Glutamatergic neuron (in vitro differentiated cells): ENCODE measurements at regions not wholly inside any gene's neighbourhood (a gene's known extent, or its start where the extent isn't known, plus 50 kb on each side); places are given as distances from the start of the nearest gene placed in this dataset.

Experiments used
- DNase-seq: peaks from one replicate; pipeline ENCODE4 v3.0.0; 2022
- H3K27ac Mint-ChIP-seq: one replicate; pipeline ENCODE4 v1.8.0; 2020; ENCODE audit warnings: mild to moderate bottlenecking, mixed read lengths, inconsistent platforms; ENCODE audit not compliant: unreplicated experiment
- H3K27me3 Mint-ChIP-seq: one replicate; pipeline ENCODE4 v1.8.0; 2020; ENCODE audit warnings: mild to moderate bottlenecking, moderate library complexity, mixed read lengths, inconsistent platforms; ENCODE audit not compliant: unreplicated experiment
- H3K36me3 Mint-ChIP-seq: one replicate; pipeline ENCODE4 v1.8.0; 2020; ENCODE audit warnings: mild to moderate bottlenecking, mixed read lengths, inconsistent platforms; ENCODE audit not compliant: unreplicated experiment
- H3K4me1 Mint-ChIP-seq: one replicate; pipeline ENCODE4 v1.8.0; 2020; ENCODE audit warnings: mild to moderate bottlenecking, low read depth, mixed read lengths, inconsistent platforms; ENCODE audit not compliant: unreplicated experiment
- H3K4me3 Mint-ChIP-seq: one replicate; pipeline ENCODE4 v1.8.0; 2020; ENCODE audit warnings: mild to moderate bottlenecking, mixed read lengths, inconsistent platforms; ENCODE audit not compliant: unreplicated experiment
- H3K9me3 Mint-ChIP-seq: one replicate; pipeline ENCODE4 v1.8.0; 2020; ENCODE audit warnings: mild to moderate bottlenecking, moderate library complexity, mixed read lengths, inconsistent platforms; ENCODE audit not compliant: unreplicated experiment
- CTCF ChIP-seq: fragments of 200-600 bp; sonication (generic); IDR thresholded peaks from one replicate; pipeline ENCODE4 v1.5.0; 2021; ENCODE audit not compliant: partially characterized antibody, unreplicated experiment

GRCh38 chr3:168540726-168541125 lies 445.0 kb upstream of the GOLIM4 start:
- TF ChIP-seq CTCF: no peak
- Mint-ChIP-seq H3K27ac (no peak overlapping the region), H3K4me3 (no peak overlapping the region), H3K27me3 (no peaks in the 10 kb centered on the region), H3K4me1 (peaks cover 9% of the 10 kb centered on the region), H3K36me3 (no peaks in the 10 kb centered on the region), H3K9me3 (no peaks in the 10 kb centered on the region)
- no peak for DNase-seq

- no peak for DNase-seq
- Mint-ChIP-seq H3K27me3 (no peaks in the 10 kb centered on the region), H3K4me1 (peaks cover 11% of the 10 kb centered on the region), H3K9me3 (no peaks in the 10 kb centered on the region), H3K4me3 (no peak overlapping the region), H3K36me3 (no peaks in the 10 kb centered on the region), H3K27ac (no peak overlapping the region)
- TF ChIP-seq CTCF: no peak
These were observed 444.2 kb upstream of the GOLIM4 start for GRCh38 chr3:168539909-168540308.

GRCh38 chr3:168534761-168535160 lies 439.0 kb upstream of the GOLIM4 start:
- DNase-seq: no peak
- no peaks in the 10 kb centered on the region for H3K9me3 Mint-ChIP-seq
- no peaks in the 10 kb centered on the region for H3K36me3 Mint-ChIP-seq
- TF ChIP-seq CTCF: no peak
- no peak overlapping the region for H3K4me3 Mint-ChIP-seq
- peak overlapping the region; percentile 39 for H3K27ac Mint-ChIP-seq
- H3K27me3 Mint-ChIP-seq: no peaks in the 10 kb centered on the region
- peaks cover 13% of the 10 kb centered on the region for H3K4me1 Mint-ChIP-seq

- Mint-ChIP-seq H3K4me1 (peaks cover 14% of the 10 kb centered on the region), H3K27me3 (no peaks in the 10 kb centered on the region), H3K36me3 (no peaks in the 10 kb centered on the region), H3K27ac (no peak overlapping the region), H3K4me3 (no peak overlapping the region), H3K9me3 (no peaks in the 10 kb centered on the region)
- DNase-seq: no peak
- TF ChIP-seq CTCF: no peak
These were observed 437.9 kb upstream of the GOLIM4 start for GRCh38 chr3:168533600-168533999.

- no peaks in the 10 kb centered on the region for H3K9me3 Mint-ChIP-seq
- H3K36me3 Mint-ChIP-seq: no peaks in the 10 kb centered on the region
- no peaks in the 10 kb centered on the region for H3K27me3 Mint-ChIP-seq
- no peak for TF ChIP-seq CTCF
- peaks cover 14% of the 10 kb centered on the region for H3K4me1 Mint-ChIP-seq
- H3K27ac Mint-ChIP-seq: no peak overlapping the region
- H3K4me3 Mint-ChIP-seq: no peak overlapping the region
- DNase-seq: no peak
These were observed 436.4 kb upstream of the GOLIM4 start for GRCh38 chr3:168532135-168532534.
